LHCN-M2 (cell line): ENCODE measurements at regions not wholly inside any gene's neighbourhood (a gene's known extent, or its start where the extent isn't known, plus 50 kb on each side); places are given as distances from the start of the nearest gene placed in this dataset.

Experiments
- DNase-seq: peaks from one replicate; pipeline ENCODE4 v3.0.0-alpha.2; 2012; ENCODE audit warnings: low read depth

- no peak for DNase-seq
Measured at GRCh38 chr13:105084931-105085330, 1450.5 kb downstream of the EFNB2 start.

GRCh38 chr13:105083992-105084391 is 1451.5 kb downstream of the EFNB2 start:
- no peak for DNase-seq

- no peak for DNase-seq
Measured at GRCh38 chr13:105074755-105075154, 1460.7 kb downstream of the EFNB2 start.

GRCh38 chr13:105073041-105073440 is 1462.4 kb downstream of the EFNB2 start:
- DNase-seq: no peak

GRCh38 chr13:105070452-105070851 is 1465.0 kb downstream of the EFNB2 start:
- no peak for DNase-seq

- DNase-seq: no peak
Measured at GRCh38 chr13:105069106-105069505, 1466.4 kb downstream of the EFNB2 start.

- peak; percentile 4 for DNase-seq
Measured at GRCh38 chr13:105063676-105064075, 1471.8 kb downstream of the EFNB2 start.

- DNase-seq: no peak
Measured at GRCh38 chr13:105059786-105060185, 1475.7 kb downstream of the EFNB2 start.

GRCh38 chr13:105058517-105058916 is 1476.9 kb downstream of the EFNB2 start:
- DNase-seq: no peak

- DNase-seq: no peak
Measured at GRCh38 chr13:105052711-105053110, 1482.8 kb downstream of the EFNB2 start.

- peak; percentile 35 for DNase-seq
Measured at GRCh38 chr13:105050686-105051085, 1484.8 kb downstream of the EFNB2 start.

GRCh38 chr13:105048677-105049076 is 1486.8 kb downstream of the EFNB2 start:
- DNase-seq: no peak

- no peak for DNase-seq
Measured at GRCh38 chr13:105047676-105048295, 1487.7 kb downstream of the EFNB2 start.

GRCh38 chr13:105037110-105037509 is 1498.4 kb downstream of the EFNB2 start:
- DNase-seq: peak; percentile 74

GRCh38 chr13:105035092-105035491 is 1500.4 kb downstream of the EFNB2 start:
- DNase-seq: no peak

- DNase-seq: no peak
Measured at GRCh38 chr13:105033999-105034398, 1501.5 kb downstream of the EFNB2 start.

- DNase-seq: no peak
Measured at GRCh38 chr13:105031306-105031705, 1504.2 kb downstream of the EFNB2 start.

GRCh38 chr13:105030851-105031250 is 1504.6 kb downstream of the EFNB2 start:
- DNase-seq: no peak

GRCh38 chr13:105019073-105019472 is 1516.4 kb downstream of the EFNB2 start:
- no peak for DNase-seq

GRCh38 chr13:105016266-105016665 is 1519.2 kb downstream of the EFNB2 start:
- no peak for DNase-seq

- DNase-seq: peak; percentile 63
Measured at GRCh38 chr13:105008604-105009003, 1526.9 kb downstream of the EFNB2 start.

- no peak for DNase-seq
Measured at GRCh38 chr13:105007166-105007808, 1528.2 kb downstream of the EFNB2 start.

GRCh38 chr13:104996022-104996421 is 1539.4 kb downstream of the EFNB2 start:
- no peak for DNase-seq

- no peak for DNase-seq
Measured at GRCh38 chr13:104993708-104994107, 1541.8 kb downstream of the EFNB2 start.
